ENCODE measurements at regions not wholly inside any gene's neighbourhood (a gene's known extent, or its start where the extent isn't known, plus 50 kb on each side); places are given as distances from the start of the nearest gene placed in this dataset.

DNA sequence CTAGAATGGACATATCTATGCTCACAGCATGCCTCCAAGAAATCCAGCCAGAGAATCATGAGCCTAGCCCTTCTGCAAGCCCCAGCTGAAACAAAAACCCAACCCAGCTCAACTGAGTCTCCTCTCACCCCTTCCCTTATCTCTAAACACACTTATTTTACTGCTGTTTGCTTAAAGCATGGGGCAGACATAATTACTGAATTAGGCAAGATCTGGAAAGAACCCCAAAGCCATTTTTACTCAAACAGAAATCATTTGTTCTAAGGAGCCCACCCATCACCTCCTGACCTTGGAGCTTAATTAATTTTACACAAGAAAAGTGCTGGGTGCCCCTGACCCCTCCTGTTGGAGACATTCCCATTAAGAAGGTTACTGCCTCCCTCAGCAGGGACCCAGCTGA is 291.6 kb downstream of the MAFB start:
- no peak for TF ChIP-seq CTCF (IDR thresholded peaks at IDR 0.05)
- DNase-seq (ENCODE audit: low spot score) (no peak), ATAC-seq (ENCODE audit: low FRiP score) (no peak)

DNA sequence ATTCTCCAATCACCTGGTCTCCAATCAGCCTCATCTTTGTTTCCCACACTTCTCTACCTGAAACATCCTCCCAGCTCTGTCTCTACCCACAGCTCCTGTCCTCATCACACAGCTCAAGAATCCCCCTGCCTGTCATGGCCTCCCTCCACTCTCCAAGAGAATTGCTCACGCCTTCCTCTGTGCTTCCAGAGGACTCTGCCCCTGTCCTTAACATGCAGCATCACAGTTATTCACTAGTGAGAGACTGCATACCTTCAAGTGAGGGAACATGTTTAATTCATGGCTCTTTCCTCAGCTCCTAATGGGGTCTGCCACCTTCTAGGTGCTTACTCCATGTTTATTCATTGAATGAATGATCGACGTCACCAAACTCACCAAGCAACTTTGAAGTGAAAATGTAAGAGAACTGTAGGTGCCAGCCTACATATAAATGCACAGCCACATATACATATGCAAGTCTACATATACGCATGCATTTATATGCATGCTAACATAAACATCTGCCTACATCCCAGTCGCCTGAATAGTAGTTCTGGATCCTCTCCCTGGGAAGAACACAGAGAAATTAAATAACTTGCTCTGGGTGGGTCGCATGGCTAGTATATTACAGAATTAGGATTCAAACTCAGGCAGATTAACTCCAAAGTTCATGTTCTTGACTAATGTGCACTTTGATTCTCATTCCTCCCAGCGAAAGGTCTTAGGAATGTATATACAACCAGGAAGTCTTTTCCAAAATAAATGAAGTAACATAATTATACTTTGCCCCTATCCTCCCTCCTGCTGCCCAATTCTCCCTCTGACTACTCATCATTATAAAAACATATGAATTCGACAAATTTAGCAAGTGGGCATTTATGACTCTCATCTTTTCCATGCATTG is 295.6 kb downstream of the MAFB start:
- no peak for ATAC-seq (ENCODE audit: low FRiP score)
- DNase-seq (ENCODE audit: low spot score), result no peak
- no peak for TF ChIP-seq CTCF (IDR thresholded peaks at IDR 0.05)

- ATAC-seq (ENCODE audit: low FRiP score) (no peak), DNase-seq (ENCODE audit: low spot score) (no peak)
- no peak for TF ChIP-seq CTCF (IDR thresholded peaks at IDR 0.05)
Observed at GRCh38 chr20:40390654-40391053, 298.4 kb downstream of the MAFB start.

GRCh38 chr20:40370800-40371199 is 318.2 kb downstream of the MAFB start:
- no peak for TF ChIP-seq CTCF (IDR thresholded peaks at IDR 0.05)
- DNase-seq (ENCODE audit: low spot score), result no peak
- no peak for ATAC-seq (ENCODE audit: low FRiP score)

DNA sequence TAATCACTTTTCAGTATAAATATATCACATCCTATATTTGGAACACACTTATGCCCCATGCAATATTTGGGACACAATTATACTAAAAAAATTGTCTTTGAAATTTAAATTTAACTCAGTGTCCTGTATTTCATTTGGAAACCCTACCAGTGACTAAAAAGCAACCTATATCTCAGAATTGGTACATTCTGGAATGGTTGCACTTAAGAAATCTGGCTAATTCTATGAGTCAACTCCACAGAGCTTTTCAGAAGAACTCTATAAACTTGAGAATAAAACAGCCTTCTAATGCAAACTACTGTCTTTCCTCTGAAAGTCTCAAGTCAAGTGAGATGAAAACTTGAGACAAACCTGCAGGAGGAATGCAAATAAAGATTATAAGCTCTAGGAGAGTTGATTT is 320.2 kb downstream of the MAFB start:
- ATAC-seq (ENCODE audit: low FRiP score) (no peak), DNase-seq (ENCODE audit: low spot score) (no peak)
- TF ChIP-seq CTCF (IDR thresholded peaks at IDR 0.05), result no peak

GRCh38 chr20:40361916-40362315 is 327.1 kb downstream of the MAFB start:
- ATAC-seq (ENCODE audit: low FRiP score), result no peak
- DNase-seq (ENCODE audit: low spot score), result no peak
- no peak for TF ChIP-seq CTCF (IDR thresholded peaks at IDR 0.05)

Data from omental fat pad (tissue), 3 donors.